ENCODE measurements at regions not wholly inside any gene's neighbourhood (a gene's known extent, or its start where the extent isn't known, plus 50 kb on each side); places are given as distances from the start of the nearest gene placed in this dataset.
"Not testable (repeated sequence)": the region's sequence is repeated elsewhere in the genome, so short reads cannot be mapped to it uniquely, and the experiment has no call there.

GRCh38 chr3:124621498-124621897 is 108.8 kb upstream of the UMPS start:
- no peak for DNase-seq

DNA sequence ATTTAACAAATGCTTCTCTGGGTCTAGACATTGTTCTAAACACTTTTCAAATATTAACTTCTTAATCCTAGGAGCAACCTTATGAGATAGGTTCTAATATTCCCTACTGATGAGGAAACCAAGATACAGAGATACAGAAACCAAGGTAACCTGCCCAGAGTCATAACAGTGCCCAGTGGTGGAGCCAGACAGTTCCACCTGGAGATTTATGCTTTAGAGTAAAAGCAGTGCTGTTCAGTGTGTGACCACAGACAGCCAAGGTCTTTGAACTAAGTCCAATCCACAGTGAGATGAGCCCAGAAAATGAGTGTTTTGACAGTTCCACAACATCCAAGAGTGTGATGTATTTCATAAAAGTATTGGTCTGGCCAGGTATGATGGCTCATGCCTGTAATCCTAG is 105.2 kb upstream of the UMPS start:
- DNase-seq, result no peak

DNA sequence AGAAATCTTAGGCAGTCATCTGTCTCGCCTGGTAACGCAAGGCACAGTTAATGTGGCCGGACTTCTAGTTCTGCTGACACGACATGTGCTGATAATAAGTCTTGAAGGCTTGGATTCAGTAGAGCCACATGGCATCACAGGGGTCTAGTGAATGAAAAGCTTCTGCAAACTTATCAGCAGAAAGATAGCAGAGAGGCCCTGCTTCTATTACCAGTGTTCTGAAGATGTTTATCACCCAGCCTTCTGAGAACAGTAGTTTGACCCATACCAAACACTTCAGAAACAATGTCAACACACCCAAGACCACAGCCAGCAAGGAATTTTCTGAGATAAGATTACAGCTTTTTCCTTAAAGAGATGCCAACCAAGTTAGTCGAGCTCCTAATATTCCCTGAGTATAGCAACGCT is 102.7 kb upstream of the UMPS start:
- DNase-seq, result no peak

DNA sequence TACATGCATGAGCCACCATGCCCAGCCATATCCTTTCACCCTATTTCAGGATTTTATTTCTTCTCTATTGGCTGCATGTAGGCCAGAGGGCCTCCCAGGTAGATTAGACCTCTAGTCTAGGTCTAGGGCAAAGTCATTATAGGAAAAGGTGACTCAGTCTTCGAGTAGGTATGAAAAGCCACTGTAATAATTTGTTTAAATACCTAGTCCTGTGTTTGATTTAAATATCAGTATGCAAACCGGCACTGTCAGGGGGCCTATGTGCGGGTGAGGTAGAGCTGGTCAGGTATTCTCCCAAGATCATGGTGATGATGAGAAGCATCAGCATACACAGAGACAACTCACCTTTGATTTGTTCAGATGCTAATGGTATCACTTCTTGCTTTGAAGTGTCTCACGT is 101.4 kb upstream of the UMPS start:
- no peak for DNase-seq

DNA sequence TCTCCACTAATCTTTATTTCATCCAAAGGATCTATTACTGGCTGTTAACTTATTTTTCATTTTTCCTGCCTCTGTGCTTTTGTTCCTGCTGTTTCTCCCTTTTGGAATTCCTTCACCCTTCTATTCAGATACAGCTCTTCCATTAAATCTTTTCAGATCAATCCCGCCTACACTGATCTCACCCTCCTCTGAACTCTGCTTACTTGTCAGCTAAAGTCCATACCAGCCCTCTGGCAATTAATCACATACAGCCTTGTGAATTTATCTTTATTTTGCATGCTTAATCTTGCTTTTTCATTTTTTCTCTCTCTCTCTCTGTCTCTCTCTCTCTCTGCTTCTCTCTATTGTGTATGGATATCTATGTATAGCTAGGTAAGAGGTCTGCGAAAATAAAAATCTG is 100.8 kb upstream of the UMPS start:
- DNase-seq, result no peak

DNA sequence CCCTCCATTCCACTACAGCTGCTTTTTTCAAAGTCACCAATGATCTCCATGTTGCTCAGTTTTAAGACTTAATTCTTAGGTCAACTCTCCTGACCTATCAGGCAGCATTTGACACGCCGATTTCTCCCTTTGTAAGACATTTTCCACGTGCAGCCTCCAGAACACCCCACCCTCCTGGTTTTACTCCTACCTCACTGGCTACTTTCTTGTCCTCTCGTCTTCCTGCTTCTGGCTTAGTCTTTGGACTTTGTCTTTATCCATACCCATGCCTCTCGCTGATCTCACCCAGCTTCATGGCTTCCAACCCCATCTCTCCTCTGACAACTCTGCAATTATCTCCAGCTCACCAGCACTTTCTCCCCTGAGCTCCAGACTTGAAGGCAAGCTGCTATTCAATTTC is 99.3 kb upstream of the UMPS start:
- no peak for DNase-seq

- DNase-seq, result no peak
Observed at GRCh38 chr3:124631727-124632126, 98.5 kb upstream of the UMPS start.

DNA sequence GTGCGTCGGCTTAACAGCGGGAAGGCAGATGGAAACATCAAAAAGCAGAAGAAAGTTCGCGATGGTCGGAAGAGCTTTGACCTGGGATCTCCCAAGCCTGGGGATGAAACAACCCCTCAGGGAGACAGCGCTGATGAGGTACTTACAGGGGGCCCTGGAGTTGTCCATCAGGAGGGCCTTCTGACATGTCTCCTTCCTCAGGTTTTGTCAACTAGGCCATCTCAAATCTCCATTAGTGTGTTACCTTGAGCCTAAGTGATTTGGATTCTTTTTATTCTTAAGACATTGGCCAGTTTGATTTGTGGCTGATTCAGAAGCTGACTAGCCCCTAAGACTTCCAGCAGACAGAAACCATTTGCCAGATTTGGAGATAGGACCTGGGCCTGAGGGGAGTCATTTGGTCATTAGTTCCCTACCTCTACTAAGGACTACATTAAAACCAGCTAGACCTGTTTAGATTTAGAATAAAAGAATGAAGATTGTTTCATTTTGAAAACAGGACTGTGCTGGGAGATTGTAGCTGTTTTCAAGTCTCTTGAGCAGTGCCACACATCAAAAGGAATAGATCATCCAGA is 97.6 kb upstream of the UMPS start:
- no peak for DNase-seq

DNA sequence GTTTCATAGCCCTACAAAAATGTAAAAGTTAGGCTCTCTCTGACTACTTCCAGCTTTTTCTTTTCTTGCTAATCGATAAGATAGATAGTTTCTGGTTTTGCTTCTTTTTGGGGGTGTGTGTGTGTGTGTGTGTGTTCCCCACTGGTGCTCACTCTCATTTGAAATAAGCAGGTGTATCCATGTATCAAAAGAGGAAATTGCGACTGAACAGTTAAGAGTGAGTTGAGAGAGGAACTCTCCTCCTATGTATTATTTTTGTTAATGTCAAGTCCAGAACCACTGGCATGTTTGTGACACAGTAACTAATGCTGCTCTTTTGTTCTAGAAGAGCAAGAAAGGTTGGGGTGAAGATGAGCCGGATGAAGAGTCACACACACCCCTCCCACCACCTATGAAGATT is 96.7 kb upstream of the UMPS start:
- DNase-seq, result no peak

GRCh38 chr3:124634210-124635168 is 95.8 kb upstream of the UMPS start:
- no peak for DNase-seq

DNA sequence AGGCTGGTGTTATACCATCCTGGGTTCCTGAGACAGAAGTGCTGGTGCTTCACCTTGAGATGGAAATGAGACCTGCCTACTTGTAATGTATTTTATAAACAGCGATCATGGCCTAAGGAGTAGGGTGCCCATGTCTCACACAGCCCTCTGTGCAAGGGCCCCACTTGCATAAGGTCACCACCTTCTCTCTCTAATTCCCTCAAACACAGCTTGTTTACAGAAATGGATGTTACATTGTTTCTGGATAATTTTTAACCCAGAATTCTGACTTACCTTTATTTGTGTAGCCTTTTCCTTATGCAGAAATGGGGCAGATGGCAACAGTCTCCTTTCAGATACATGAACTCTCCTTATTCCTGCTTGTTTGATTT is 95.1 kb upstream of the UMPS start:
- DNase-seq, result no peak

- no peak for DNase-seq
Observed at GRCh38 chr3:124636101-124636862, 94.0 kb upstream of the UMPS start.

- DNase-seq, result no peak
Observed at GRCh38 chr3:124636863-124637296, 93.4 kb upstream of the UMPS start.

DNA sequence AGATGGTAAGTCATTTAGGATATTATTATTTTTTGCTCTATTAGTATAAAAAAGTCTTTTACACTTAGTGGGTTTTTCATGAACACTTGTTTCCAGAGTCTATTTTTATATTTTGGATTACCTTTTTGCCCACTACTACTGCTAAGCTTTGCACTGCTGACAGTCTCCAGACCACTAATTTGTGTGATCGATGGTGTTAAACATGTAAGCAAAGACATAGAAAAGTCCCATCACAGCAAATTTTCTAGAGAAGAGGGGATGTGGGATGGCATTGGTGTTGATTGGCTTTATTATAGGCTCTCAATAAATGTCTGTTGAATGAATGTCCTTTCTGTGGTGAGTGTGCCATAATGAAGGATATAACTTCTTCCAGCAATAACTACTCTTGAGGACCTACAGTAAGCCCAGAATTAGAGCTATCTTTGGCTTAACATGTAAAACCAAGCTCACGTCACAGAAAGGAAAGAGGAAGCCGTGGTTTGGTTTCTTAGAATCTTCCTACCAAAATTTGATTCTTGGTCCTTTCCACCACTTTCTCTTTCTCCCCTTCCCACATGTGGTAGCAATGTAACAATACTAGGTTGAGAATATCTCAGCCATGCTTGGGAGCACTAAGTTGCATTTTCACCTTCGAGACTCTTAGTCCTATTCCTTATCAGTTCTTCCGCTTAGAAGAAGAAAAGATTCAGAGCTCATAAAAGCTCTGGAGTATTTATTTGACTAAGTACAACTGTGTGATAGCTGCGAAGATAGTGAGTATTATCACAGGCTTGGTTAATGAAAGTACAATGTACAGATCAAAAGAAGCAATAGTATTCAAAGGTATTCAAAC is 90.6 kb upstream of the UMPS start:
- DNase-seq, result no peak

GRCh38 chr3:124640635-124641306 is 89.5 kb upstream of the UMPS start:
- no peak for DNase-seq

- DNase-seq, result no peak
Observed at GRCh38 chr3:124643453-124643852, 86.8 kb upstream of the UMPS start.

DNA sequence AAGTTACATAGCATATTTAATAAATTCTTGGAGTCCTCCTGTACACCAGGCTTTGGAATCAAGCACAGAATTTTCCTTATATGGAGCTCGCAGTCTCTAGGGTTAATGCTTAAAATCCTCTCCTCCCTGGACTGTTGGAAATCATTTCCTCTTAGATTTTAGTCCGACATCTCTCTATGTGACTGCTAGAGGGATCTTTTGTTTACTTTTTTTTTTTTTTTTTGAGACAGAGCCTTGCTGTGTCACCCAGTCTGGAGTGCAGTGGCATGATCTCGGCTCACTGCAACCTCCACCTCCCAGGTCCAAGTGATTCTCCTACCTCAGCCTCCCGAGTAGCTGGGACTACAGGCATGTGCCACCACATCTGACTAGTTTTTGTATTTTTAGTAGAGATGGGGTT is 84.1 kb upstream of the UMPS start:
- not testable (repeated sequence) for DNase-seq

GRCh38 chr3:124648551-124648950 is 81.7 kb upstream of the UMPS start:
- DNase-seq, result no peak

DNA sequence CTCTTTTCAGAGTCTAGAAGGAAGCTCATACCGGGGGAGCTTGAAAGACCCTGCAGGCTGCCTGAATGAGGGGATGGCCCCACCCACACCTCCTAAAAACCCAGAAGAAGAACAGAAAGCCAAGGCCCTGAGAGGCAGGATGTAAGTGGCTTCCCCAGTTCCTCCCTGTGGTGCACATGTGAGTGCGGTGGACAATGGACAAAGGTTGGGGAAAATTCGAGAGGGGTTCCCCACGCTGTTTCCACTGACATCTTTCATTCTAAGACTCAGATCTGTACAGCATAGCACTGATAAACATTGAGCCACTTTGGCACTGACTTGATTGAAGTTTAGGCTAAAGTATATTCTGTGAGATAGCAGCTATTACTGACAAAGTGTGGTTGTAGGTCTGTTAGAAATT is 79.5 kb upstream of the UMPS start:
- no peak for DNase-seq

- DNase-seq, result not testable (repeated sequence)
Observed at GRCh38 chr3:124651416-124651815, 78.8 kb upstream of the UMPS start.

DNA sequence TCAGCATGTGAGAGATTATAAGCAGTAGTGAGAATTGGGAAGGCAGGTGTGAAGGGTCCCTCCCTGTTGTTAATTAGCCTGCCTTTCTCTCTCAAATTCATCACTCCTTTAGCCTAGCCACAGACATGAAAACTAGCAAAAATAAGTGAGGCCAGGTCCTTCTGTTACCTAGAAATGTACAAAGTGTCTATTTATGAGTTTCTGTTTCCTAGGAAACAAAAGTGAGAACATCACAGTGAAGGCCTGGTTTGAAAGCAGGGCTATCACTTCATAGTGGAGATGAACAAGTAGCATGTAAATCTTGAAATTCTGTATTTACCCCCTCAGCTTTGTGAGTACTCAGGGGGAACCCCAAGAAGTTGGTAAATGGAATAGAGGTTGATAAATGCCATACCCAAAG is 78.2 kb upstream of the UMPS start:
- no peak for DNase-seq

All from CD4-positive, alpha-beta T cell treated with Interleukin-17A for 4 hours (primary cell).